Tibial artery (tissue), 4 donors: ENCODE measurements at regions not wholly inside any gene's neighbourhood (a gene's known extent, or its start where the extent isn't known, plus 50 kb on each side); places are given as distances from the start of the nearest gene placed in this dataset.

ENCODE experiments used
- DNase-seq, 2 donors: peaks; one replicate each; pipeline ENCODE4 v3.0.0-alpha.2; 2019
- H3K27ac ChIP-seq, 2 donors: fragments of 200-600 bp; sonication (generic) in 1 of 2; 1 replicate in 1 of 2; 2 replicates in 1 of 2; pipeline ENCODE4 v1.5.1; 2018 to 2019; ENCODE audit warnings: mild to moderate bottlenecking in 1 of 2
- H3K27me3 ChIP-seq, 2 donors: fragments of 200-600 bp; sonication (generic) in 1 of 2; one replicate each; pipeline versions ENCODE4 v1.5.1 to v1.6.0; 2016 to 2019
- H3K36me3 ChIP-seq, 3 donors: fragments of 200-600 bp; sonication (generic) in 2 of 3; one replicate each; pipeline ENCODE4 v1.5.1; 2016 to 2019; ENCODE audit warnings: mild to moderate bottlenecking in 2 of 3
- H3K4me1 ChIP-seq, 4 donors: fragments of 200-600 bp; sonication (generic) in 2 of 4; 1 replicate in 3 of 4; 2 replicates in 1 of 4; pipeline ENCODE4 v1.5.1; 2016 to 2019
- H3K4me3 ChIP-seq, 2 donors: fragments of 200-600 bp; sonication (generic) in 1 of 2; 1 replicate in 1 of 2; 2 replicates in 1 of 2; pipeline ENCODE4 v1.5.1; 2018 to 2019; ENCODE audit warnings: mild to moderate bottlenecking in 2 of 2
- H3K9me3 ChIP-seq, 3 donors: fragments of 200-600 bp; sonication (generic) in 1 of 3; one replicate each; pipeline ENCODE4 v1.5.1; 2016 to 2019
- intact Hi-C: fragments of 100-400 bp; cut with DNase I; formaldehyde crosslinking; loops from one replicate; pipeline ENCODE4 v1.15.0; 2023; ENCODE audit warnings: low total_unique reads
- TF ChIP-seq, protein P1 (sequence below), 2 experiments: fragments of 200-600 bp in 1 of 2; fragments of 450-650 bp in 1 of 2; IDR thresholded peaks; one replicate each; pipeline ENCODE4 v1.5.1; 2017 to 2019; ENCODE audit warnings: antibody characterized with exemption in 2 of 2, mild to moderate bottlenecking in 1 of 2, moderate library complexity in 1 of 2

DNA sequence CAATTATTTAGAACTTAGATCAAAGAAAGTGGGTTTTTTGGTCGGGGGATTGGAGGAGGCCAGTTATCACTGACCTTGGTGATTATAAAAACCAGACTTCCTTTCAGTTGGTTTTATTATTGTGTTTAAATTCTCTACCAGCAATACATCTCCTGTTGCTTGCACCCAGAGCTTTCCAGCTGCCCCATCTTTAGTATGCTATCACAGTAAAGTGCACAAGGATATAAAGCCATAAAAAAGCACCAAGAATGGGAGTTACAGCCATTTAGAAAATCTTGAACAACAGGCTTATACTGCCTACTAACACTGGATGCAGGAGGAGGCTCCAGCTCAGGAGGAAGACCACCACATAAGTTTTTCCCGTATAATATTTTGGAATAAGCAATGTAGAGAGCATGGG is 148.7 kb upstream of the OSR1 start:
- Histone ChIP-seq H3K4me1 (no peaks in the 10 kb centered on the region), H3K27me3 (no peaks in the 10 kb centered on the region), H3K4me3 (no peak overlapping the region), H3K9me3 (no peaks in the 10 kb centered on the region), H3K36me3 (no peaks in the 10 kb centered on the region), H3K27ac (no peak overlapping the region)
- TF ChIP-seq, protein P1, sequence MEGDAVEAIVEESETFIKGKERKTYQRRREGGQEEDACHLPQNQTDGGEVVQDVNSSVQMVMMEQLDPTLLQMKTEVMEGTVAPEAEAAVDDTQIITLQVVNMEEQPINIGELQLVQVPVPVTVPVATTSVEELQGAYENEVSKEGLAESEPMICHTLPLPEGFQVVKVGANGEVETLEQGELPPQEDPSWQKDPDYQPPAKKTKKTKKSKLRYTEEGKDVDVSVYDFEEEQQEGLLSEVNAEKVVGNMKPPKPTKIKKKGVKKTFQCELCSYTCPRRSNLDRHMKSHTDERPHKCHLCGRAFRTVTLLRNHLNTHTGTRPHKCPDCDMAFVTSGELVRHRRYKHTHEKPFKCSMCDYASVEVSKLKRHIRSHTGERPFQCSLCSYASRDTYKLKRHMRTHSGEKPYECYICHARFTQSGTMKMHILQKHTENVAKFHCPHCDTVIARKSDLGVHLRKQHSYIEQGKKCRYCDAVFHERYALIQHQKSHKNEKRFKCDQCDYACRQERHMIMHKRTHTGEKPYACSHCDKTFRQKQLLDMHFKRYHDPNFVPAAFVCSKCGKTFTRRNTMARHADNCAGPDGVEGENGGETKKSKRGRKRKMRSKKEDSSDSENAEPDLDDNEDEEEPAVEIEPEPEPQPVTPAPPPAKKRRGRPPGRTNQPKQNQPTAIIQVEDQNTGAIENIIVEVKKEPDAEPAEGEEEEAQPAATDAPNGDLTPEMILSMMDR (IDR thresholded peaks at IDR 0.05), result no peak
- no peak for DNase-seq
- intact Hi-C loops, result no loop called here

- Histone ChIP-seq H3K4me1 (no peaks in the 10 kb centered on the region), H3K9me3 (no peaks in the 10 kb centered on the region), H3K27me3 (no peaks in the 10 kb centered on the region), H3K36me3 (no peaks in the 10 kb centered on the region), H3K4me3 (no peak overlapping the region), H3K27ac (no peak overlapping the region)
- no peak for DNase-seq
- intact Hi-C loops, result no loop called here
- TF ChIP-seq, protein P1 (IDR thresholded peaks at IDR 0.05), result no peak
These were observed 147.0 kb upstream of the OSR1 start for GRCh38 chr2:19505199-19506136.

- no peaks in the 10 kb centered on the region for H3K36me3 ChIP-seq
- intact Hi-C loops, result no loop called here
- TF ChIP-seq, protein P1 (IDR thresholded peaks at IDR 0.05), result no peak
- DNase-seq, result no peak
- no peaks in the 10 kb centered on the region for H3K27me3 ChIP-seq
- H3K9me3 ChIP-seq, result no peaks in the 10 kb centered on the region
- no peak overlapping the region for H3K27ac ChIP-seq
- no peak overlapping the region for H3K4me3 ChIP-seq
- H3K4me1 ChIP-seq, result no peaks in the 10 kb centered on the region
These were observed 146.2 kb upstream of the OSR1 start for GRCh38 chr2:19504400-19505198.

DNA sequence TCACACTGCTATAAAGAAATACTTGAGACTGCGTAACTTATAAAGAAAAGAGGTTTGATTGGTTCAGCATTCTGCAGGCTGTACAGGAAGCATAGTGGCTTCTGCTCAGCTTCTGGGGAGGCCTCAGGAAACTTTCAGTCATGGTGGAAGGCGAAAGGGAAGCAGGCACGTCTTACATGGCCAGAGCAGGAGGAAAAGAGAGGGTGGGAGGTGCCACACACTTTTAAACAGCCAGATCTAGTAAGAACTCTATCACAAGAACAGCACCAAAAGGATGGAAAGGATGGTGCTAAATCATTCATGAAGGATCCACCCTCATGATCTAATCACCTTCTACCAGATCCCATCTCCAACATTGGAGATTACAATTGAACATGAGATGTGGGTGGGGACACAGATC is 145.5 kb upstream of the OSR1 start:
- TF ChIP-seq, protein P1 (IDR thresholded peaks at IDR 0.05), result no peak

GRCh38 chr2:19503406-19503805 is 145.0 kb upstream of the OSR1 start:
- Histone ChIP-seq H3K27me3 (no peaks in the 10 kb centered on the region), H3K27ac (no peak overlapping the region), H3K4me1 (no peaks in the 10 kb centered on the region), H3K4me3 (no peak overlapping the region), H3K36me3 (no peaks in the 10 kb centered on the region), H3K9me3 (no peaks in the 10 kb centered on the region)
- DNase-seq, result no peak
- TF ChIP-seq, protein P1 (IDR thresholded peaks at IDR 0.05), result no peak
- intact Hi-C loops, result no loop called here

More for the DNA sequence above, 145.5 kb upstream of the OSR1 start:
- Histone ChIP-seq H3K36me3 (no peaks in the 10 kb centered on the region), H3K4me3 (no peak overlapping the region), H3K27me3 (no peaks in the 10 kb centered on the region), H3K4me1 (no peaks in the 10 kb centered on the region), H3K27ac (no peak overlapping the region), H3K9me3 (no peaks in the 10 kb centered on the region)
- intact Hi-C loops, result no loop called here
- DNase-seq, result no peak
